GM12875 (cell line): ENCODE measurements at regions not wholly inside any gene's neighbourhood (a gene's known extent, or its start where the extent isn't known, plus 50 kb on each side); places are given as distances from the start of the nearest gene placed in this dataset.

Experiments used
- H3K4me3 ChIP-seq: one replicate; pipeline ENCODE4 v1.5.1; 2011; ENCODE audit warnings: low read depth, low read length, control low read depth
- CTCF ChIP-seq: IDR thresholded peaks from 2 replicates; pipeline ENCODE4 v1.5.1; 2011; ENCODE audit warnings: low read depth, mild to moderate bottlenecking, control low read depth, inconsistent platforms, low read length, moderate library complexity, borderline replicate concordance; ENCODE audit not compliant: insufficient read depth

- no peak overlapping the region for H3K4me3 ChIP-seq
- TF ChIP-seq CTCF = no peak
Observed at GRCh38 chr10:25761937-25762336, 172.1 kb upstream of the MYO3A start.

GRCh38 chr10:25766213-25766612 lies 167.8 kb upstream of the MYO3A start:
- H3K4me3 ChIP-seq = no peak overlapping the region
- no peak for TF ChIP-seq CTCF

- H3K4me3 ChIP-seq = no peak overlapping the region
Observed at GRCh38 chr10:25766687-25767221, 167.3 kb upstream of the MYO3A start.

GRCh38 chr10:25768167-25768566 lies 165.9 kb upstream of the MYO3A start:
- H3K4me3 ChIP-seq = no peak overlapping the region
- TF ChIP-seq CTCF = no peak

More at GRCh38 chr10:25766687-25767221, 167.3 kb upstream of the MYO3A start:
- no peak for TF ChIP-seq CTCF

- no peak for TF ChIP-seq CTCF
Observed at GRCh38 chr10:25778646-25779045, 155.4 kb upstream of the MYO3A start.

GRCh38 chr10:25786161-25786560 lies 147.9 kb upstream of the MYO3A start:
- no peak for TF ChIP-seq CTCF
- H3K4me3 ChIP-seq = no peak overlapping the region

More at GRCh38 chr10:25778646-25779045, 155.4 kb upstream of the MYO3A start:
- H3K4me3 ChIP-seq = no peak overlapping the region

- no peak overlapping the region for H3K4me3 ChIP-seq
- no peak for TF ChIP-seq CTCF
Observed at GRCh38 chr10:25786899-25787298, 147.1 kb upstream of the MYO3A start.
